Neural cell (in vitro differentiated cells): ENCODE measurements at regions not wholly inside any gene's neighbourhood (a gene's known extent, or its start where the extent isn't known, plus 50 kb on each side); places are given as distances from the start of the nearest gene placed in this dataset.

Source experiments
- EP300 ChIP-seq: fragments of 450-650 bp; conservative IDR thresholded peaks from 2 replicates; pipeline ENCODE4 v1.6.1; 2014; ENCODE audit warnings: antibody characterized with exemption, mild to moderate bottlenecking, moderate library complexity; ENCODE audit not compliant: poor library complexity, severe bottlenecking
- EZH2 ChIP-seq: fragments of 200-600, 300-800 bp; shearing (Covaris generic), sonication (generic); IDR thresholded peaks from 2 replicates; pipeline ENCODE4 v1.6.1; 2014; ENCODE audit warnings: antibody characterized with exemption, low read length, borderline replicate concordance, mild to moderate bottlenecking; ENCODE audit not compliant: insufficient read depth, poor library complexity, severe bottlenecking
- MXI1 ChIP-seq: fragments of 450-650 bp; conservative IDR thresholded peaks from 2 replicates; pipeline ENCODE4 v1.6.1; 2014; ENCODE audit warnings: antibody characterized with exemption, mild to moderate bottlenecking; ENCODE audit not compliant: poor library complexity, severe bottlenecking
- POLR2AphosphoS5 ChIP-seq: IDR thresholded peaks from 2 replicates; pipeline ENCODE4 v1.6.1; 2012
- RAD21 ChIP-seq: fragments of 450-650 bp; conservative IDR thresholded peaks from 2 replicates; pipeline ENCODE4 v1.6.1; 2014; ENCODE audit warnings: antibody characterized with exemption, mild to moderate bottlenecking, moderate library complexity
- SMC3 ChIP-seq: fragments of 450-650 bp; conservative IDR thresholded peaks from 2 replicates; pipeline ENCODE4 v1.6.1; 2014; ENCODE audit warnings: antibody characterized with exemption, mild to moderate bottlenecking, moderate library complexity; ENCODE audit not compliant: poor library complexity
- TAF1 ChIP-seq: IDR thresholded peaks from 2 replicates; pipeline ENCODE4 v1.6.1; 2012; ENCODE audit warnings: low read depth
- TF ChIP-seq, protein P1 (sequence below): fragments of 450-650 bp; IDR thresholded peaks from 2 replicates; pipeline ENCODE4 v1.5.1; 2014; ENCODE audit warnings: antibody characterized with exemption, mild to moderate bottlenecking, moderate library complexity; ENCODE audit not compliant: poor library complexity, severe bottlenecking
- TF ChIP-seq, protein P2 (sequence below): IDR thresholded peaks from 2 replicates; pipeline ENCODE4 v1.6.1; 2012; ENCODE audit warnings: borderline replicate concordance

DNA sequence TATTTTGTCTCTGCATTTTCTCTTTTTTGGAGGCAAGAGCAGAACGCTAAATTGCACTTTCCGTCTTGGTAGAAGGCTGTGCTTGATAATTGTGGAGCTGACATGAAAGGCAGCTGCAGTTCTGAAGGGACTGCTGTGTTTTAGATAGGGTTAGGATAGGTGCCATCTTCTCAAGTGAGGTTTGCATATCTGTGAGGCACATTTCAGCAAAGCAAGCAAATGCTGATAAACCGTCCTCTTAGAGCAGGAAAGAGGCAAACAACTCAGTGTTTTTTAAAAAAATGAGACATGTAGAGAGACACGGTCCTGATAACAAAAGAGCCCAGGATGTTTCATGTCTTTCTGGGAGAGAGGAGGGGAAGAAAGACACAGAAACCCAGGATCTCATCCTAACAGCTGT, 217.7 kb downstream of the SOCS6 start:
- TF ChIP-seq, protein P1, sequence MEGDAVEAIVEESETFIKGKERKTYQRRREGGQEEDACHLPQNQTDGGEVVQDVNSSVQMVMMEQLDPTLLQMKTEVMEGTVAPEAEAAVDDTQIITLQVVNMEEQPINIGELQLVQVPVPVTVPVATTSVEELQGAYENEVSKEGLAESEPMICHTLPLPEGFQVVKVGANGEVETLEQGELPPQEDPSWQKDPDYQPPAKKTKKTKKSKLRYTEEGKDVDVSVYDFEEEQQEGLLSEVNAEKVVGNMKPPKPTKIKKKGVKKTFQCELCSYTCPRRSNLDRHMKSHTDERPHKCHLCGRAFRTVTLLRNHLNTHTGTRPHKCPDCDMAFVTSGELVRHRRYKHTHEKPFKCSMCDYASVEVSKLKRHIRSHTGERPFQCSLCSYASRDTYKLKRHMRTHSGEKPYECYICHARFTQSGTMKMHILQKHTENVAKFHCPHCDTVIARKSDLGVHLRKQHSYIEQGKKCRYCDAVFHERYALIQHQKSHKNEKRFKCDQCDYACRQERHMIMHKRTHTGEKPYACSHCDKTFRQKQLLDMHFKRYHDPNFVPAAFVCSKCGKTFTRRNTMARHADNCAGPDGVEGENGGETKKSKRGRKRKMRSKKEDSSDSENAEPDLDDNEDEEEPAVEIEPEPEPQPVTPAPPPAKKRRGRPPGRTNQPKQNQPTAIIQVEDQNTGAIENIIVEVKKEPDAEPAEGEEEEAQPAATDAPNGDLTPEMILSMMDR = no peak
- TF ChIP-seq SMC3 (no peak), RAD21 (no peak), POLR2AphosphoS5 (no peak), TAF1 (no peak), EZH2 (no peak), EP300 (no peak), MXI1 (no peak)
- TF ChIP-seq, protein P2, sequence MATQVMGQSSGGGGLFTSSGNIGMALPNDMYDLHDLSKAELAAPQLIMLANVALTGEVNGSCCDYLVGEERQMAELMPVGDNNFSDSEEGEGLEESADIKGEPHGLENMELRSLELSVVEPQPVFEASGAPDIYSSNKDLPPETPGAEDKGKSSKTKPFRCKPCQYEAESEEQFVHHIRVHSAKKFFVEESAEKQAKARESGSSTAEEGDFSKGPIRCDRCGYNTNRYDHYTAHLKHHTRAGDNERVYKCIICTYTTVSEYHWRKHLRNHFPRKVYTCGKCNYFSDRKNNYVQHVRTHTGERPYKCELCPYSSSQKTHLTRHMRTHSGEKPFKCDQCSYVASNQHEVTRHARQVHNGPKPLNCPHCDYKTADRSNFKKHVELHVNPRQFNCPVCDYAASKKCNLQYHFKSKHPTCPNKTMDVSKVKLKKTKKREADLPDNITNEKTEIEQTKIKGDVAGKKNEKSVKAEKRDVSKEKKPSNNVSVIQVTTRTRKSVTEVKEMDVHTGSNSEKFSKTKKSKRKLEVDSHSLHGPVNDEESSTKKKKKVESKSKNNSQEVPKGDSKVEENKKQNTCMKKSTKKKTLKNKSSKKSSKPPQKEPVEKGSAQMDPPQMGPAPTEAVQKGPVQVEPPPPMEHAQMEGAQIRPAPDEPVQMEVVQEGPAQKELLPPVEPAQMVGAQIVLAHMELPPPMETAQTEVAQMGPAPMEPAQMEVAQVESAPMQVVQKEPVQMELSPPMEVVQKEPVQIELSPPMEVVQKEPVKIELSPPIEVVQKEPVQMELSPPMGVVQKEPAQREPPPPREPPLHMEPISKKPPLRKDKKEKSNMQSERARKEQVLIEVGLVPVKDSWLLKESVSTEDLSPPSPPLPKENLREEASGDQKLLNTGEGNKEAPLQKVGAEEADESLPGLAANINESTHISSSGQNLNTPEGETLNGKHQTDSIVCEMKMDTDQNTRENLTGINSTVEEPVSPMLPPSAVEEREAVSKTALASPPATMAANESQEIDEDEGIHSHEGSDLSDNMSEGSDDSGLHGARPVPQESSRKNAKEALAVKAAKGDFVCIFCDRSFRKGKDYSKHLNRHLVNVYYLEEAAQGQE = no peak
